Lower leg skin (tissue), 3 donors: ENCODE measurements at regions not wholly inside any gene's neighbourhood (a gene's known extent, or its start where the extent isn't known, plus 50 kb on each side); places are given as distances from the start of the nearest gene placed in this dataset.

Source experiments
- CTCF ChIP-seq, 3 donors: fragments of 450-650 bp; IDR thresholded peaks; one replicate each; pipeline ENCODE4 v1.5.1; 2016; ENCODE audit warnings: antibody characterized with exemption in 3 of 3, mild to moderate bottlenecking in 3 of 3, moderate library complexity in 2 of 3
- POLR2A ChIP-seq, 2 donors: fragments of 450-650 bp; IDR thresholded peaks; one replicate each; pipeline ENCODE4 v1.6.1; 2016 to 2017; ENCODE audit warnings: antibody characterized with exemption in 2 of 2, mild to moderate bottlenecking in 1 of 2, moderate library complexity in 1 of 2

- TF ChIP-seq POLR2A (IDR thresholded peaks at IDR 0.05) (no peak), CTCF (IDR thresholded peaks at IDR 0.05) (no peak)
Observed at GRCh38 chr21:41018431-41018830, 149.5 kb upstream of the BACE2 start.
